Fibroblast of skin of scalp (primary cell): ENCODE measurements at regions not wholly inside any gene's neighbourhood (a gene's known extent, or its start where the extent isn't known, plus 50 kb on each side); places are given as distances from the start of the nearest gene placed in this dataset.
"Not testable (repeated sequence)": the region's sequence is repeated elsewhere in the genome, so short reads cannot be mapped to it uniquely, and the experiment has no call there.

Source experiments
- DNase-seq: peaks from one replicate; pipeline ENCODE4 v3.0.0-alpha.2; 2013

- no peak for DNase-seq
Observed at GRCh38 chr4:110850461-110851442, 227.9 kb upstream of the PITX2 start.

GRCh38 chr4:110851989-110852388 is 229.1 kb upstream of the PITX2 start:
- DNase-seq, result no peak

- DNase-seq, result no peak
Observed at GRCh38 chr4:110852793-110853192, 229.9 kb upstream of the PITX2 start.

GRCh38 chr4:110853242-110853641 is 230.4 kb upstream of the PITX2 start:
- DNase-seq, result no peak

GRCh38 chr4:110854021-110854678 is 231.3 kb upstream of the PITX2 start:
- DNase-seq, result peak; percentile 99

- DNase-seq, result no peak
Observed at GRCh38 chr4:110860125-110860524, 237.2 kb upstream of the PITX2 start.

GRCh38 chr4:110860901-110861300 is 238.0 kb upstream of the PITX2 start:
- DNase-seq, result no peak

GRCh38 chr4:110865611-110866259 is 242.9 kb upstream of the PITX2 start:
- DNase-seq, result peak; percentile 95

- no peak for DNase-seq
Observed at GRCh38 chr4:110867251-110867960, 244.5 kb upstream of the PITX2 start.

- no peak for DNase-seq
Observed at GRCh38 chr4:110867981-110868720, 245.3 kb upstream of the PITX2 start.

- DNase-seq, result peak; percentile 94
Observed at GRCh38 chr4:110869114-110869513, 246.2 kb upstream of the PITX2 start.

- DNase-seq, result peak; percentile 50
Observed at GRCh38 chr4:110869862-110870572, 247.1 kb upstream of the PITX2 start.

- DNase-seq, result not testable (repeated sequence)
Observed at GRCh38 chr4:110876214-110876613, 253.3 kb upstream of the PITX2 start.

- DNase-seq, result no peak
Observed at GRCh38 chr4:110876866-110877265, 254.0 kb upstream of the PITX2 start.

GRCh38 chr4:110877778-110878370 is 255.0 kb upstream of the PITX2 start:
- no peak for DNase-seq

- no peak for DNase-seq
Observed at GRCh38 chr4:110878413-110878812, 255.5 kb upstream of the PITX2 start.

- no peak for DNase-seq
Observed at GRCh38 chr4:110878956-110879355, 256.1 kb upstream of the PITX2 start.

- DNase-seq, result no peak
Observed at GRCh38 chr4:110886270-110886669, 263.4 kb upstream of the PITX2 start.

GRCh38 chr4:110886856-110887255 is 264.0 kb upstream of the PITX2 start:
- no peak for DNase-seq

- DNase-seq, result no peak
Observed at GRCh38 chr4:110897784-110898183, 274.9 kb upstream of the PITX2 start.

- no peak for DNase-seq
Observed at GRCh38 chr4:110898290-110898689, 275.4 kb upstream of the PITX2 start.
